ENCODE measurements at regions not wholly inside any gene's neighbourhood (a gene's known extent, or its start where the extent isn't known, plus 50 kb on each side); places are given as distances from the start of the nearest gene placed in this dataset.

DNA sequence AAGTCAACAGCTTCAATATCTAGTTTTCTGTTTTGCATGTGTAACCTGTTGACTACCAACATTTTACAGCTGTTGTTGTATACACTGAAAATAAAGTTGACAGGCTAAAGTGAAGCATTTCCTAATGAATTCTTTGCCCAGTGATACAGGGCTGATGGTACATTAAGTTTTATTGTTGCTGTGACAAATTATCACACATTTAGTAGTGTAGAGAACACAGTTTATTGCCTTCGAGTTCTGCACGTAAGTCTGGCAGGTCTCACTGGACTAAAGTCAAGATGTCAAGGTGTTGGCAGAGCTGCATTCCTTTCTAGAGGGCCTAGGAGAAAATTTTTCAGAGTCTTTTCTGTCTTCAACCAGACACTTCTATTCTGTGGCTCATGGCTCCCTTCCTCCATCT, 184.2 kb downstream of the SLITRK6 start:
- H3K4me1 ChIP-seq = no peaks in the 10 kb centered on the region
- ATAC-seq (no peak), DNase-seq (no peak)
- H3K27me3 ChIP-seq = no peaks in the 10 kb centered on the region
- no peak for TF ChIP-seq CTCF (IDR thresholded peaks at IDR 0.05)
- intact Hi-C loops (cut with DNase I) = no loop called here
- H3K9me3 ChIP-seq = peaks cover 0 to 7% (median 0%) of the 10 kb centered on the region in 11 donors
- H3K27ac ChIP-seq = no peak overlapping the region
- H3K36me3 ChIP-seq = no peaks in the 10 kb centered on the region
- WGBS, 2 donors = 59 to 62% methylated on average over 2 of the region's 2 CpGs
- no peak overlapping the region for H3K4me3 ChIP-seq

DNA sequence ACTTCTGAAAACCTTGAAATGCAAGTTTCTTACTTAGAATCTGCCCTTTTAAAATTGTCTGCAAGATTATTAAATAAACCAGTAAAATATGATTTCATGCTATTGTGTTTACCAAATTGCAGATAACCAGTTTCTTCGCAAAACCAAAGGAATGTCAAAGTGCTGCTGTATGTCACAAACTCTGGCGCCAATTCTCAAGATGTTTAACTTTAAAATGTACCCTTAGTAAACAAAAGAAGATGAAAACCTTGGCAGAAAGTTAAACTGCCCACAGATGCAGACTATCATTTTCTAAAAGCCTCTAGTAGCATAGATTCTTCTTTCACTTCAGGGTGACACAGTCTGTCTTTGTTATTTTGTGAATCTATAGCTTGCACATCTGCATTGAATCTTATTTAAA, 189.2 kb downstream of the SLITRK6 start:
- Histone ChIP-seq H3K36me3 (no peaks in the 10 kb centered on the region), H3K27ac (no peak overlapping the region), H3K4me1 (no peaks in the 10 kb centered on the region), H3K4me3 (no peak overlapping the region), H3K9me3 (peaks cover 0 to 7% (median 0%) of the 10 kb centered on the region in 11 donors), H3K27me3 (no peaks in the 10 kb centered on the region)
- ATAC-seq = no peak
- no peak for TF ChIP-seq CTCF (IDR thresholded peaks at IDR 0.05)
- intact Hi-C loops (cut with DNase I) = no loop called here
- WGBS, 2 donors = 70 to 73% methylated on average over 2 of the region's 2 CpGs
- DNase-seq = no peak

DNA sequence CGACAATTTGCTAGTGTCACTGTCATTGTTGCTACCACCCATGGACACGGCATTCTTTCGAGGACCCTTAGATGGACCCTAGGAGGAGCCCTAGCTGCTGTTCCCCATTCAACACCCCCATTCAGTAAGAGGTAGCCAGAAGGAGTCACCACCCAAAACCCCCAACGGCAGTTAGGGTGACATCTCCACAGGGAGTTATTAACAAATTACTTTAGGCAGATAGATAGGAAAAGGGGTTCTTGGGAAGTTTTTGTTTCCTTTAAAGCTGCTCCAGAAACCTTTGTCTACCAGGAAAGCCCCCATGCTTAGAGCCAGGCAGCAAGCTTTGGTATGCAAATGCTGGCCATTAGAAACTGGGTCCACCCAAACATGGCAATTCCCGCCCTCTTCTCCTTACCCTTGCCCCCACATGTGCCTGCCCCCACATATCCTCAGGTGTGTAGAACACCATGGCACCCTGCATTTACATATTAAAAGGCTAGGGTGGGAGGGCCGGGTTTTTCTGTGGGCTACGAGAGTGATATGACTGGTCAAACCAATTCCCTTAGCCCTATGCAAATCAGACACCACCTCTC, 190.9 kb downstream of the SLITRK6 start:
- Histone ChIP-seq H3K4me1 (no peaks in the 10 kb centered on the region), H3K4me3 (no peak overlapping the region), H3K9me3 (peaks cover 0 to 7% (median 0%) of the 10 kb centered on the region in 11 donors), H3K27me3 (no peaks in the 10 kb centered on the region), H3K36me3 (no peaks in the 10 kb centered on the region), H3K27ac (no peak overlapping the region)
- intact Hi-C loops (cut with DNase I) = no loop called here
- ATAC-seq = no peak
- no peak for DNase-seq
- 72 to 86% methylated on average over 7 of the region's 7 CpGs for WGBS, 2 donors
- TF ChIP-seq CTCF (IDR thresholded peaks at IDR 0.05) = no peak

GRCh38 chr13:85603735-85604134, 195.5 kb downstream of the SLITRK6 start:
- no peak for TF ChIP-seq CTCF (IDR thresholded peaks at IDR 0.05)
- Histone ChIP-seq H3K27ac (no peak overlapping the region), H3K4me3 (no peak overlapping the region), H3K9me3 (peaks cover 0 to 2% (median 0%) of the 10 kb centered on the region in 11 donors), H3K27me3 (no peaks in the 10 kb centered on the region), H3K4me1 (no peaks in the 10 kb centered on the region), H3K36me3 (no peaks in the 10 kb centered on the region)
- ATAC-seq = no peak
- DNase-seq = no peak
- 77 to 81% methylated on average over 1 of the region's 1 CpG for whole genome bisulfite sequencing, 2 donors
- intact Hi-C loops (cut with DNase I) = no loop called here
